HL-60 (cell line): ENCODE measurements at regions not wholly inside any gene's neighbourhood (a gene's known extent, or its start where the extent isn't known, plus 50 kb on each side); places are given as distances from the start of the nearest gene placed in this dataset.
"Not testable (repeated sequence)": the region's sequence is repeated elsewhere in the genome, so short reads cannot be mapped to it uniquely, and the experiment has no call there.

Source experiments
- GABPA ChIP-seq: IDR thresholded peaks from 2 replicates; pipeline ENCODE4 v1.6.1; 2012; ENCODE audit warnings: low read depth
- POLR2AphosphoS5 ChIP-seq: IDR thresholded peaks from 2 replicates; pipeline ENCODE4 v1.6.1; 2012; ENCODE audit warnings: low read depth
- TF ChIP-seq, protein P1 (sequence below): IDR thresholded peaks from 2 replicates; pipeline ENCODE4 v1.6.1; 2012; ENCODE audit warnings: low read depth; ENCODE audit not compliant: insufficient replicate concordance
- TF ChIP-seq, protein P2 (sequence below): IDR thresholded peaks from one replicate; pipeline ENCODE4 v1.5.1; 2011; ENCODE audit warnings: low read length, control low read depth, inconsistent platforms; ENCODE audit not compliant: insufficient read depth

DNA sequence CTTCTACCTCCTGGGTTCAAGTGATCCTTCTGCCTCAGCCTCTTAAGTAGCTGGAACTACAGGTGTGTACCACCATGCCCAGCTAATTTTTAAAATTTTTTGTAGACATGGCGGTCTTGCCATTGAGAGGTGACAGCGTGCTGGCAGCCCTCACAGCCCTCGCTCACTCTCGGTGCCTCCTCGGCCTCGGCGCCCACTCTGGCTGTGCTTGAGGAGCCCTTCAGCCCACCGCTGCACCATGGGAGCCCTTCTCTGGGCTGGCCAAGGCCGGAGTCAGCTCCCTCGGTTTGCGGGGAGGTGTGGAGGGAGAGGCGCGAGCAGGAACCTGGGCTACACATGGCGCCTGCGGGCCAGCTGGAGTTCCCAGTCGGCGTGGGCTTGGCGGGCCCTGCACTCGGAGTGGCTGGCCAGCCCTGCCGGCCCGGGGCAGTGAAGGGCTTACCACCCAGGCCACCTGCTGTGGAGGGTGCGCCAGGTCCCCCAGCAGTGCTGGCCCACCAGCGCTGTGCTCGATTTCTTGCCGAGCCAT lies 111.1 kb downstream of the RAP2A start:
- TF ChIP-seq, protein P1, sequence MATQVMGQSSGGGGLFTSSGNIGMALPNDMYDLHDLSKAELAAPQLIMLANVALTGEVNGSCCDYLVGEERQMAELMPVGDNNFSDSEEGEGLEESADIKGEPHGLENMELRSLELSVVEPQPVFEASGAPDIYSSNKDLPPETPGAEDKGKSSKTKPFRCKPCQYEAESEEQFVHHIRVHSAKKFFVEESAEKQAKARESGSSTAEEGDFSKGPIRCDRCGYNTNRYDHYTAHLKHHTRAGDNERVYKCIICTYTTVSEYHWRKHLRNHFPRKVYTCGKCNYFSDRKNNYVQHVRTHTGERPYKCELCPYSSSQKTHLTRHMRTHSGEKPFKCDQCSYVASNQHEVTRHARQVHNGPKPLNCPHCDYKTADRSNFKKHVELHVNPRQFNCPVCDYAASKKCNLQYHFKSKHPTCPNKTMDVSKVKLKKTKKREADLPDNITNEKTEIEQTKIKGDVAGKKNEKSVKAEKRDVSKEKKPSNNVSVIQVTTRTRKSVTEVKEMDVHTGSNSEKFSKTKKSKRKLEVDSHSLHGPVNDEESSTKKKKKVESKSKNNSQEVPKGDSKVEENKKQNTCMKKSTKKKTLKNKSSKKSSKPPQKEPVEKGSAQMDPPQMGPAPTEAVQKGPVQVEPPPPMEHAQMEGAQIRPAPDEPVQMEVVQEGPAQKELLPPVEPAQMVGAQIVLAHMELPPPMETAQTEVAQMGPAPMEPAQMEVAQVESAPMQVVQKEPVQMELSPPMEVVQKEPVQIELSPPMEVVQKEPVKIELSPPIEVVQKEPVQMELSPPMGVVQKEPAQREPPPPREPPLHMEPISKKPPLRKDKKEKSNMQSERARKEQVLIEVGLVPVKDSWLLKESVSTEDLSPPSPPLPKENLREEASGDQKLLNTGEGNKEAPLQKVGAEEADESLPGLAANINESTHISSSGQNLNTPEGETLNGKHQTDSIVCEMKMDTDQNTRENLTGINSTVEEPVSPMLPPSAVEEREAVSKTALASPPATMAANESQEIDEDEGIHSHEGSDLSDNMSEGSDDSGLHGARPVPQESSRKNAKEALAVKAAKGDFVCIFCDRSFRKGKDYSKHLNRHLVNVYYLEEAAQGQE, result not testable (repeated sequence)
- TF ChIP-seq, protein P2, sequence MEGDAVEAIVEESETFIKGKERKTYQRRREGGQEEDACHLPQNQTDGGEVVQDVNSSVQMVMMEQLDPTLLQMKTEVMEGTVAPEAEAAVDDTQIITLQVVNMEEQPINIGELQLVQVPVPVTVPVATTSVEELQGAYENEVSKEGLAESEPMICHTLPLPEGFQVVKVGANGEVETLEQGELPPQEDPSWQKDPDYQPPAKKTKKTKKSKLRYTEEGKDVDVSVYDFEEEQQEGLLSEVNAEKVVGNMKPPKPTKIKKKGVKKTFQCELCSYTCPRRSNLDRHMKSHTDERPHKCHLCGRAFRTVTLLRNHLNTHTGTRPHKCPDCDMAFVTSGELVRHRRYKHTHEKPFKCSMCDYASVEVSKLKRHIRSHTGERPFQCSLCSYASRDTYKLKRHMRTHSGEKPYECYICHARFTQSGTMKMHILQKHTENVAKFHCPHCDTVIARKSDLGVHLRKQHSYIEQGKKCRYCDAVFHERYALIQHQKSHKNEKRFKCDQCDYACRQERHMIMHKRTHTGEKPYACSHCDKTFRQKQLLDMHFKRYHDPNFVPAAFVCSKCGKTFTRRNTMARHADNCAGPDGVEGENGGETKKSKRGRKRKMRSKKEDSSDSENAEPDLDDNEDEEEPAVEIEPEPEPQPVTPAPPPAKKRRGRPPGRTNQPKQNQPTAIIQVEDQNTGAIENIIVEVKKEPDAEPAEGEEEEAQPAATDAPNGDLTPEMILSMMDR, result not testable (repeated sequence)
- TF ChIP-seq POLR2AphosphoS5, GABPA: not testable (repeated sequence)
